GM12891 (cell line): ENCODE measurements at regions not wholly inside any gene's neighbourhood (a gene's known extent, or its start where the extent isn't known, plus 50 kb on each side); places are given as distances from the start of the nearest gene placed in this dataset.

Experiments used
- DNase-seq: peaks from one replicate; pipeline ENCODE4 v3.0.0; 2011; ENCODE audit warnings: low spot score; ENCODE audit not compliant: insufficient read length
- FAIRE-seq: peaks from 2 replicates; lab custom pipeline; 2011; peaks lifted over from hg19 to GRCh38; lab: Jason Lieb, UNC
- PAX5 ChIP-seq: IDR thresholded peaks from 2 replicates; pipeline ENCODE4 v1.6.1; 2011; ENCODE audit warnings: low read length, moderate library complexity, mild to moderate bottlenecking; ENCODE audit not compliant: insufficient read depth, severe bottlenecking
- POLR2A ChIP-seq: IDR thresholded peaks from 2 replicates; pipeline ENCODE4 v1.6.1; 2011; ENCODE audit warnings: low read depth, low read length, control low read depth
- POLR2AphosphoS5 ChIP-seq: IDR thresholded peaks from 2 replicates; pipeline ENCODE4 v1.6.1; 2011; ENCODE audit warnings: low read depth, low read length, control low read depth
- POU2F2 ChIP-seq: IDR thresholded peaks from 2 replicates; pipeline ENCODE4 v1.6.1; 2011; ENCODE audit warnings: low read depth, mild to moderate bottlenecking, control low read depth, low read length, moderate library complexity
- SPI1 ChIP-seq: IDR thresholded peaks from 2 replicates; pipeline ENCODE4 v1.6.1; 2011; ENCODE audit warnings: low read depth, low read length, control low read depth
- TAF1 ChIP-seq: IDR thresholded peaks from 2 replicates; pipeline ENCODE4 v1.6.1; 2011; ENCODE audit warnings: low read depth, low read length, control low read depth

GRCh38 chr9:1604942-1605560 lies 410.1 kb upstream of the SMARCA2 start:
- peak; percentile 5 for DNase-seq
- FAIRE-seq = peak; percentile 48
- TF ChIP-seq POLR2AphosphoS5 = no peak
- no peak for TF ChIP-seq PAX5
- no peak for TF ChIP-seq POLR2A
- TF ChIP-seq SPI1 = no peak
- TF ChIP-seq TAF1 = no peak
- TF ChIP-seq POU2F2 = no peak

- FAIRE-seq = peak; percentile 41
- TF ChIP-seq POLR2A (no peak), SPI1 (peak; percentile 31; the same call in 1 of the 2 replicates)
- DNase-seq = no peak
These were observed 408.9 kb upstream of the SMARCA2 start for GRCh38 chr9:1606253-1606652.

GRCh38 chr9:1612886-1613285 lies 402.3 kb upstream of the SMARCA2 start:
- no peak for DNase-seq
- no peak for FAIRE-seq
- TF ChIP-seq POLR2AphosphoS5 = no peak
- TF ChIP-seq POU2F2 = no peak
- TF ChIP-seq SPI1 = no peak
- TF ChIP-seq TAF1 = no peak
- no peak for TF ChIP-seq PAX5
- no peak for TF ChIP-seq POLR2A

- FAIRE-seq (no peak), DNase-seq (no peak)
- no peak for TF ChIP-seq POLR2A
- TF ChIP-seq POU2F2 = no peak
- no peak for TF ChIP-seq TAF1
- no peak for TF ChIP-seq SPI1
- no peak for TF ChIP-seq POLR2AphosphoS5
- TF ChIP-seq PAX5 = no peak
These were observed 397.7 kb upstream of the SMARCA2 start for GRCh38 chr9:1617419-1617818.

- DNase-seq = no peak
- FAIRE-seq = no peak
- TF ChIP-seq POU2F2 (no peak), POLR2A (no peak), SPI1 (no peak)
These were observed 395.0 kb upstream of the SMARCA2 start for GRCh38 chr9:1619915-1620710.

- no peak for TF ChIP-seq TAF1
- no peak for TF ChIP-seq POLR2A
- no peak for TF ChIP-seq SPI1
- no peak for TF ChIP-seq POLR2AphosphoS5
- no peak for TF ChIP-seq POU2F2
- no peak for TF ChIP-seq PAX5
- FAIRE-seq (no peak), DNase-seq (no peak)
These were observed 377.7 kb upstream of the SMARCA2 start for GRCh38 chr9:1637401-1637800.

- FAIRE-seq (no peak), DNase-seq (no peak)
- TF ChIP-seq TAF1 = no peak
- TF ChIP-seq POLR2A = no peak
- no peak for TF ChIP-seq POU2F2
- no peak for TF ChIP-seq POLR2AphosphoS5
- TF ChIP-seq SPI1 = no peak
- no peak for TF ChIP-seq PAX5
These were observed 376.0 kb upstream of the SMARCA2 start for GRCh38 chr9:1639166-1639565.

GRCh38 chr9:1647776-1648175 lies 367.4 kb upstream of the SMARCA2 start:
- TF ChIP-seq PAX5 = no peak
- no peak for TF ChIP-seq TAF1
- no peak for FAIRE-seq
- DNase-seq = no peak

- DNase-seq (no peak), FAIRE-seq (no peak)
- TF ChIP-seq POLR2A = no peak
- TF ChIP-seq PAX5 = no peak
- TF ChIP-seq POU2F2 = no peak
- no peak for TF ChIP-seq POLR2AphosphoS5
- TF ChIP-seq TAF1 = no peak
- TF ChIP-seq SPI1 = no peak
These were observed 361.9 kb upstream of the SMARCA2 start for GRCh38 chr9:1653282-1653681.

- FAIRE-seq (no peak), DNase-seq (no peak)
- TF ChIP-seq POLR2A (no peak), TAF1 (no peak), SPI1 (no peak), PAX5 (no peak), POU2F2 (no peak), POLR2AphosphoS5 (no peak)
These were observed 356.3 kb upstream of the SMARCA2 start for GRCh38 chr9:1658661-1659362.
